Hepatocyte (in vitro differentiated cells): ENCODE measurements at regions not wholly inside any gene's neighbourhood (a gene's known extent, or its start where the extent isn't known, plus 50 kb on each side); places are given as distances from the start of the nearest gene placed in this dataset.
"Not testable (repeated sequence)": the region's sequence is repeated elsewhere in the genome, so short reads cannot be mapped to it uniquely, and the experiment has no call there.

ENCODE experiments used
- DNase-seq: peaks from one replicate; pipeline ENCODE4 v3.0.0-alpha.2; 2016; ENCODE audit warnings: low spot score
- H2AFZ ChIP-seq: fragments of 200-600 bp; sonication (generic); 2 replicates; pipeline ENCODE4 v1.6.0; 2016; ENCODE audit warnings: antibody characterized with exemption, mild to moderate bottlenecking
- H3K27ac ChIP-seq: fragments of 200-600 bp; sonication (generic); 2 replicates; pipeline ENCODE4 v1.5.1; 2016; ENCODE audit warnings: mild to moderate bottlenecking
- H3K27me3 ChIP-seq: fragments of 200-600 bp; sonication (generic); 2 replicates; pipeline ENCODE4 v1.6.1; 2016
- H3K36me3 ChIP-seq: fragments of 200-600 bp; sonication (generic); replicated peaks from 2 replicates; pipeline ENCODE4 v1.5.1; 2016; ENCODE audit warnings: low read depth; ENCODE audit not compliant: insufficient read depth
- H3K4me1 ChIP-seq: fragments of 200-600 bp; sonication (generic); 2 replicates; pipeline ENCODE4 v1.5.1; 2016; ENCODE audit warnings: mild to moderate bottlenecking, moderate library complexity; ENCODE audit not compliant: insufficient read depth
- H3K4me2 ChIP-seq: fragments of 200-600 bp; sonication (generic); 2 replicates; pipeline ENCODE4 v1.6.0; 2016
- H3K4me3 ChIP-seq: fragments of 200-600 bp; sonication (generic); 2 replicates; pipeline ENCODE4 v1.5.1; 2016; ENCODE audit warnings: mild to moderate bottlenecking
- H3K79me2 ChIP-seq: fragments of 200-600 bp; sonication (generic); 2 replicates; pipeline ENCODE4 v1.6.0; 2017; ENCODE audit warnings: mild to moderate bottlenecking
- H3K9me2 ChIP-seq: fragments of 200-600 bp; sonication (generic); replicated peaks from 2 replicates; pipeline ENCODE4 v1.6.0; 2017; ENCODE audit warnings: mild to moderate bottlenecking; ENCODE audit not compliant: insufficient read depth
- H3K9me3 ChIP-seq: fragments of 200-600 bp; sonication (generic); 2 replicates; pipeline ENCODE4 v1.5.1; 2016; ENCODE audit warnings: low read depth, mild to moderate bottlenecking
- H4K20me1 ChIP-seq: fragments of 200-600 bp; sonication (generic); 2 replicates; pipeline ENCODE4 v1.6.0; 2016; ENCODE audit warnings: mild to moderate bottlenecking; ENCODE audit not compliant: insufficient read depth, poor library complexity, severe bottlenecking
- CTCF ChIP-seq: fragments of 200-600 bp; sonication (generic); IDR thresholded peaks from 2 replicates; pipeline ENCODE4 v1.5.1; 2016; ENCODE audit warnings: antibody characterized with exemption, mild to moderate bottlenecking; ENCODE audit not compliant: poor library complexity
- EZH2 ChIP-seq: fragments of 200-600 bp; sonication (generic); IDR thresholded peaks from 2 replicates; pipeline ENCODE4 v1.6.1; 2016; ENCODE audit warnings: antibody characterized with exemption, mild to moderate bottlenecking, borderline replicate concordance
- EZH2phosphoT487 ChIP-seq: fragments of 200-600 bp; sonication (generic); IDR thresholded peaks from one replicate; pipeline ENCODE4 v1.6.1; 2018; ENCODE audit warnings: antibody characterized with exemption, mild to moderate bottlenecking, low read depth, moderate library complexity; ENCODE audit not compliant: unreplicated experiment, severe bottlenecking
- WGBS: methylation state at CpG from one replicate; pipeline ENCODE4 v1.1.6; 2016; ENCODE audit warnings: low lambda C conversion rate; ENCODE audit errors: missing lambda C conversion rate; 5-methylcytosine and 5-hydroxymethylcytosine counted together

GRCh38 chr7:121529003-121529402, 132.9 kb upstream of the FAM3C start:
- H4K20me1 ChIP-seq = no peaks in the 10 kb centered on the region
- no peaks in the 10 kb centered on the region for H3K4me1 ChIP-seq
- H2AFZ ChIP-seq = no peak overlapping the region
- no peak for TF ChIP-seq CTCF
- TF ChIP-seq EZH2phosphoT487 = no peak
- no peak for TF ChIP-seq EZH2
- H3K4me3 ChIP-seq = no peak overlapping the region
- no peak for DNase-seq
- H3K36me3 ChIP-seq = no peaks in the 10 kb centered on the region
- H3K27ac ChIP-seq = no peak overlapping the region
- H3K79me2 ChIP-seq = no peaks in the 10 kb centered on the region
- no peak overlapping the region for H3K4me2 ChIP-seq
- no peaks in the 10 kb centered on the region for H3K9me3 ChIP-seq
- no peaks in the 10 kb centered on the region for H3K27me3 ChIP-seq
- WGBS = 84% methylated on average over 3 of the region's 3 CpGs
- H3K9me2 ChIP-seq = no peaks in the 10 kb centered on the region

GRCh38 chr7:121526210-121526609, 130.1 kb upstream of the FAM3C start:
- WGBS = 80% methylated on average over 3 of the region's 3 CpGs
- not testable (repeated sequence) for DNase-seq

GRCh38 chr7:121525155-121525819, 129.2 kb upstream of the FAM3C start:
- H2AFZ ChIP-seq = no peak overlapping the region
- H3K79me2 ChIP-seq = no peaks in the 10 kb centered on the region
- no peaks in the 10 kb centered on the region for H3K27me3 ChIP-seq
- H3K4me3 ChIP-seq = no peak overlapping the region
- 50% methylated on average over 4 of the region's 4 CpGs for WGBS
- H3K27ac ChIP-seq = peak overlapping the region; percentile 41
- H3K4me1 ChIP-seq = peaks cover 5% of the 10 kb centered on the region
- no peaks in the 10 kb centered on the region for H4K20me1 ChIP-seq
- peak; percentile 51 for TF ChIP-seq EZH2phosphoT487
- TF ChIP-seq CTCF = no peak
- no peak for TF ChIP-seq EZH2
- DNase-seq = no peak
- no peaks in the 10 kb centered on the region for H3K9me2 ChIP-seq
- H3K9me3 ChIP-seq = no peaks in the 10 kb centered on the region
- H3K4me2 ChIP-seq = peak overlapping the region; percentile 52
- H3K36me3 ChIP-seq = no peaks in the 10 kb centered on the region

More at GRCh38 chr7:121526210-121526609, 130.1 kb upstream of the FAM3C start:
- not testable (repeated sequence) for H3K4me1 ChIP-seq, H3K27me3 ChIP-seq, H3K9me3 ChIP-seq, H3K9me2 ChIP-seq, H2AFZ ChIP-seq, H4K20me1 ChIP-seq, H3K79me2 ChIP-seq, H3K4me2 ChIP-seq, H3K4me3 ChIP-seq, H3K27ac ChIP-seq, H3K36me3 ChIP-seq

- no peak overlapping the region for H3K4me2 ChIP-seq
- no peak overlapping the region for H2AFZ ChIP-seq
- no peaks in the 10 kb centered on the region for H3K27me3 ChIP-seq
- TF ChIP-seq EZH2 = no peak
- no peak overlapping the region for H3K27ac ChIP-seq
- H3K4me1 ChIP-seq = peaks cover 5% of the 10 kb centered on the region
- no peaks in the 10 kb centered on the region for H3K36me3 ChIP-seq
- DNase-seq = no peak
- H3K79me2 ChIP-seq = no peaks in the 10 kb centered on the region
- H3K9me3 ChIP-seq = no peaks in the 10 kb centered on the region
- H3K9me2 ChIP-seq = no peaks in the 10 kb centered on the region
- H4K20me1 ChIP-seq = no peaks in the 10 kb centered on the region
- H3K4me3 ChIP-seq = no peak overlapping the region
- WGBS = 66% methylated on average over 3 of the region's 3 CpGs
Observed at GRCh38 chr7:121521711-121522400, 125.7 kb upstream of the FAM3C start.
